Hematopoietic multipotent progenitor cell treated with erythropoietin and hydrocortisone succinate and interleukin-3 and kit ligand, for 8 days (in vitro differentiated cells): ENCODE measurements at regions not wholly inside any gene's neighbourhood (a gene's known extent, or its start where the extent isn't known, plus 50 kb on each side); places are given as distances from the start of the nearest gene placed in this dataset.
"Not testable (repeated sequence)": the region's sequence is repeated elsewhere in the genome, so short reads cannot be mapped to it uniquely, and the experiment has no call there.

Experiments
- DNase-seq: peaks from one replicate; pipeline ENCODE4 v3.0.0-alpha.2; 2015

- DNase-seq = no peak
These were observed 157.9 kb upstream of the NTRK2 start for GRCh38 chr9:84511651-84512050.

- no peak for DNase-seq
These were observed 157.0 kb upstream of the NTRK2 start for GRCh38 chr9:84512493-84512892.

DNA sequence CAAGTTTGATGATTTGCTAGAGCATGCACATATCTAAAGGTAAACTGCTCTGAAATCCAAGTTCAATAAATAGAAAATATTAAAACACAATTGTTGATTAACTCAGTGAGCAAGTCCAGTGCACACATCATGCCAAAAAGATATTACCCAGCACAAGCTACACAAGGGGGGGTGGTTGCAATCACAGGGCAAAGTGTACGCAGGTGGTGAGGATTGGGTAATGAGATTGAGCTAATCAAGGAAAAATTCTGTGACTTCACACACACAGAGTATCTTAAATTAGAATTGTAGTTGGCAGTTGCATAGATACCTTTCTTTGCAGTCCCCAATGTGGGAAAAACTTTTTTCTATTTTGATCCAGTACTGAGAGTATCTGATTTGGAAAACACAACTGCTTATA is 156.1 kb upstream of the NTRK2 start:
- DNase-seq = no peak

- DNase-seq = no peak
These were observed 155.6 kb upstream of the NTRK2 start for GRCh38 chr9:84513979-84514378.

DNA sequence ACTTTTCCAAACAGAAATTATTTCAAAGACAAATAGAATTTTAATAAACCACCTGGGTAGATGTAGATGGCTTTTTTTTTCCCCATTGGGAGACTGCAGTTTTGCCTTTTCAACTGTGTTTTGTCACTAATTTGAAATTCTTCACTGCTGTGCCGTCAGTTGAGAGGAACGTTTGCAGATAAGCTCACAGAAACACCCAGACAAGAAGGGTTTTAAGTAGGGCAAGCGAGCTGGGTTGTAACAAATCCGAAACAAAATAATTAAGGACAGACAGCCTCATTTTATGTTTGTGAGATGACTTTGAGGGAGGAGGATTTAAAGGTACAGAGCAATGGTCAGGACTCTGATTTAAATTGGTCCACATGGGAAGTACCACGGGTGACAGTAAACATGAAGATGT is 155.1 kb upstream of the NTRK2 start:
- DNase-seq = no peak

DNA sequence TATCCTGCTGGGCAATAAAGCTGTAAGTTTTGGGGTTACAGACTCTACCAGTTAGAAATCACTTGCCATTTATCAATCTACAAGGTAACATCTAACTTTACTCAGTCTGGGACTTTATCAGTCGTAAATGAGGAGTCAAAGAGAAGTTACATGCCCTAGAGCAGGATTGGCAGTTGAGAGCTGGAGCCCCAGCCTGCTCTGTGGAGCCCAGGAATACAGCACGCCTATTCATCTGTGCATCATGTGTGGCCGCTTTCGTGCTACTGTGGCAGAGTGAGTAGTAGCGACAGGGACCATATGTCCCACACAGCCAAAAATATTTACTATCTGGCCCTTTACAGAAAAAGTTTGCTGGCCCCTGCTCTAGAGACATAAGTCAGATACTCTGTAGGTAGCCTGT is 152.5 kb upstream of the NTRK2 start:
- DNase-seq = no peak

DNA sequence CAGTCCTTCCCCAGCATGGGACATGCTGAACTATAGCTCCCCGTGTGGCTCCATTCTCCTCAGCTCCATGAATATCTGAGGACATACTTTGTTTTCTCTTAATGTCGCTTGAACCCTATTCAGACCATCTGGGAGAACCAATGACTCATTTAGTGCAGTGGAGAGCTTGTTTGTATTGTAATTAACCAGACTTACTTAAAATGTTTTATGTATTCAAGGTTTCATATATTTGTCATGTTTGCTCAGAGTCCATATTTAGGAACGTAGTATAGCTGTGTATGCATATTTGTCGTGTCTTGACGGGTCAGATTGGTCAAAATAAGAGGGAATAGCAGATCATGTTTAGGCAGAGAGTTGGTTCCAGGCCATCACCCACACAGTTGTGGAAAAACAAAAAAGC is 150.1 kb upstream of the NTRK2 start:
- DNase-seq = no peak

GRCh38 chr9:84521208-84521607 is 148.3 kb upstream of the NTRK2 start:
- DNase-seq = no peak

DNA sequence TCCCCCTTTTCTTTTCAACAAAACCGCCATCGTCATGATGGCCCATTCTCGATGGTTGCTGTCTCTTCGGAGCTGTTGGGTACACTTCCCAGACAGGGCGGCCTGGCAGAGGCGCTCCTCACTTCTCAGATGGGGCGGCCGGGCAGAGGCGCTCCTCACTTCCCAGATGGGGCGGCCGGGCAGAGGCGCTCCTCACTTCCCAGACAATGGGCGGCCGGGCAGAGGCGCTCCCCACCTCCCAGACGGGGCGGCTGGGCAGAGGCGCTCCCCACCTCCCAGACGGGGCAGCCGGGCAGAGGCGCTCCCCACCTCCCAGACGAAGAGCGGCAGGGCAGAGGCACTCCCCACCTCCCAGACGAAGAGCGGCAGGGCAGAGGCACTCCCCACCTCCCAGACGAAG is 143.3 kb upstream of the NTRK2 start:
- DNase-seq = not testable (repeated sequence)

DNA sequence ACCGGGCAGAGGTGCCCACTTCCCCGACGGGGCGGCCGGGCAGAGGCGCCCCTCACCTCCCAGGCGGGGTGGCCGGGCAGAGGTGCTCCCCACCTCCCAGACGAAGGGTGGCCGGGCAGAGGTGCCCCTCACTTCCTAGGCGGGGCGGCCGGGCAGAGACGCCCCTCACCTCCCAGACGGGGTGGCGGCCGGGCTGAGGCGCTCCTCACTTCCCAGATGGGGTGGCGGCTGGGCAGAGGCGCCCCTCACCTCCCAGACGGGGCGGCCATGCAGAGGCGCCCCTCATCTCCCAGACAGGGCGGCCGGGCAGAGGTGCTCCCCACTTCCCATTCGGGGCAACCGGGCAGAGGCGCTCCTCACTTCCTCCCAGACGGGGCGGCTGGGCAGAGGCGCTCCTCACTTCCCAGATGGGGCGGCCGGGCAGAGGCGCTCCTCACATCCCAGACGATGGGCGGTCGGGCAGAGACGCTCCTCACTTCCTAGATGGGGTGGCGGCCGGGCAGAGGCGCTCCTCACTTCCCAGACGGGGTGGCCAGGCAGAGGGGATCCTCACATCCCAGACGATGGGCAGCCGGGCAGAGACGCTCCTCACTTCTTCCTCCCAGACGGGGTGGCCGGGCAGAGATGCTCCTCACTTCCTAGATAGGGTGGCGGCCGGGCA is 142.3 kb upstream of the NTRK2 start:
- DNase-seq = not testable (repeated sequence)

- not testable (repeated sequence) for DNase-seq
These were observed 133.6 kb upstream of the NTRK2 start for GRCh38 chr9:84535973-84536372.

DNA sequence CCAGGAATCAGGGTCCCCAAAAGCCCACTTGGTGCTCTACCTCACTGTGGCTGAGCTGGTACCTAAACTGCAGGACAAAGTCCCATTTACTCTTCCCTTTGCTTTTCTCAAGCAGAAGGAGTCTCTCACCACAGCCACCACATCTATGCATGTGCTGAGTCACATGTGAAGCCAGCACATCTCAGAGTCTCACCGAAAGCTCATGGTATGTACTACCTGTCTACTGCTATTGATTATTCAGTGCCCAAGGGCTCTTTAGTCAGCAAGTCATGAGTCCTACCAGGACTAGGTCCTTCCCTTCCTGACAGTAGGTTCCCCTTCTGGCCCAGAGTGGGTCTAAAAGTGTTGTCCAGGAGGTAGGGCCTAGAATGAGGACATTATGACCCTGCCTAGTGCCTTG is 130.7 kb upstream of the NTRK2 start:
- no peak for DNase-seq

DNA sequence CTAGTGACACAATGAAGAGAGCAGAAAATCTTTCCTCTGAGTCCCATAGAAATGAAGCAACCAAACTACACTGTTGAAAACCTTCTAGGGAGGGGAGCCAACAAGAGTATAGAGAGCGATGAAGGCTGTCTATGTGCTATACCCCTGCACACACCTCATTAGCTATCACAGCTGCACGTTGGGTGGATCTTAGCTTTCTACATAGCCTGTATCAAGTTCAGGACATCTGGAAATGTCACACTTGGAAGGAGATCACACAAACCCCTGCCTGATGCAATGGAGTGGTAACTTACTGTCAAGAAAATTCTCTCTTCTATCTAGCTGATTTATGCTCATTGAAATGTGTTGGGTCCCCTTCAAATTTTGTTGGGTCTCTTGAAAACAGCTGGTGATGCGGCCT is 127.0 kb upstream of the NTRK2 start:
- DNase-seq = no peak

DNA sequence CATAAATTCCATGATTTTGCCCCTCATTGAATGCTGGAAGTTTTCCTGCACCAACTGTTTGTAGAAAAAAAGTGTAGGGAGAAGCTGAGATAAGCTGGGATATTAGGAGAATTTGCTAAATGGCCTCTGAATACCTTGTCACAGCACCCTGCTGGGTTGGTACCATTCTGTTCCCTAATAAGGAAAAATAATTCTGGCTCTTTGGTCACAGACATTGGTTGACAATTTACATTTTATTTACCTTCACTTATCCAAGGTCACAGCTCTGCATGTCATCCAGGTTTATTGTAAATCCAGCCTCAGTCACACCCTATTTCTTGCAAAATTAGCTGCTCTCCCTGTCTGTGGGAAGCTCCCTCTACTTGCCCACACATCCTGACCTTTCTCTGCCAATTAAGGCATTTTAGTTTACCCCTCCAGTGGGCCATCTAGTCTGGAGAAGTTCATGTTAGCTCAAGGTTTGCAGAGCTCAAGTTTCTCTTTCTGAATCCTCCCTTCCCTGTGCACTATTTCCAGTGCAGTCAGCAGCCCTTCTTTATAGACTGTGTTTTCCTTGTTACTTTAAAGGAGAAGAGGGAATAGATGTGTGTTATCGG is 115.4 kb upstream of the NTRK2 start:
- no peak for DNase-seq

DNA sequence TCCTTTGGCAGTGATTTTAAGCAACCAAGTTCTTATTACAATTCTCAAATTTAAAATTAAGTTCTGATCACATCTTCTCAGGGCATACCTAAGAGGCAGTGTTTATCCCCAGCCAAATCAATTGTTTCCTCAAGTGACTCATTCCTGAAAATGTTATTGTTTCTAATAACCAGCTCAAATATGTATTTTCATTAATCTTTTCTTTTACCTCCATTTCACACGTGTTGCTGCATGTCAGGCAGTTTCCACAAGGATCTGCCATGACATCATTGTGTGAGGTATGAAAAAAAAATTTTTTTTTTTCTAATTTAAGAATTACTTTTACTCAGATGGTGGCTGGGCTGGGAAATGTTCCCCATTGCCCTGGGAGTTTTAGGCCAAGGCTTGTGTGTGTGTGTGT is 113.0 kb upstream of the NTRK2 start:
- DNase-seq = no peak

GRCh38 chr9:84557751-84558150 is 111.8 kb upstream of the NTRK2 start:
- no peak for DNase-seq

DNA sequence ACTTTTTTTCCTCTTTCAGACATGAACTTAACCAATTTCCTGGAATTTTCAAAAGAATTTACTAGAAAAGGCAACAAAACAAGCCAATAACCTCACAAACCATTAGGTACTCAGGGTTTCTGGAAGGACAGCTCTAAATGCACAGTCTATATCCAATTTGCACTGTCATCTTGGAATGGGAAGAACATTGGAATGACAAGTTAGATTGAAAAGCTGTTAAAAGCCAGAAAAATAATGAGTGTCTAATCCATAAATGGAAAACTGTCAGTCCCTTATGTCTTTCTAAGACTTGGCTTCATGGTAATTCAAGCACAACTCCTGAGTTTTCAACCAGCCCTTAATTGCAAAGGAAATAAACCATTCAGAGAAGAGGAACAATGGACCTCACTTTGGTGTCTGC is 105.8 kb upstream of the NTRK2 start:
- DNase-seq = no peak

GRCh38 chr9:84567805-84568204 is 101.7 kb upstream of the NTRK2 start:
- DNase-seq = no peak

- DNase-seq = no peak
These were observed 98.9 kb upstream of the NTRK2 start for GRCh38 chr9:84570482-84571154.

DNA sequence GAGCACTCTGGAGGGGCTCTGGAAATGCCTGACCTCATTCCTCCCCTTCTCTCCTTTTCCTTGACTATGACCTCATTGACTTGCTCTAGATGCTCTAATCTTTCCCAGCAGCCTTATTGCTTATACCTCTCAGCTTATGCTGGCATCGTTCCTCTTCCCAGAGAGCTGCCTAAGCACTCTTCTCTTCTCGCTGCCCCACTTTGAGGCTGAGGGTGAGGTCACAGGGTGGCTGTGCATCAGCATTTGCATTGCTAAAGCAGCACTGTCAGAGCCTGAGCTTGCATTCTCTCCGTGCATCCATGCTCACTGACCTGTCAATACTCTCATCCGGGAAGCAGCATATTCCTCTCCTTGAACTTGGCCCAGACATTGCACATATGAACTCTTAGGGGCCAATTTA is 96.4 kb upstream of the NTRK2 start:
- no peak for DNase-seq

DNA sequence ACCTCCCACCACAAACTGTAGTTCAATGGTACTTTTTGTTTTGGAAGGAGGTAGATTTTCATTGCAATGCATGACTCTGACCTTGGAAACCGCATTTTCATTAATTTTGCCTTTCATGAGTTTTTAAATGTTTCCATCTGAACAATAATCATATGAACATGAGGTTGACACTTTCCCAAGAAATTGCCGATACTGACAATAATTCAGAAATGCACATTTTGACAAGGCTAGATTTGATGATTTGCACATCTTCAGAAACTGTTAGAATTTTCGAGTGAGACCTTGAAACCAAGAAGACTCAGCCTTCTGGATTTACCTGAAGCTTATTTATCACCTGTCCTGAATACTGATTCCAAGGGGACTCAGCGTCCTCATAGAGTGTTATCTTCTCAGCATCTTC is 93.8 kb upstream of the NTRK2 start:
- no peak for DNase-seq

GRCh38 chr9:84583866-84584265 is 85.7 kb upstream of the NTRK2 start:
- DNase-seq = no peak

- DNase-seq = no peak
These were observed 82.9 kb upstream of the NTRK2 start for GRCh38 chr9:84586662-84587061.

- no peak for DNase-seq
These were observed 82.4 kb upstream of the NTRK2 start for GRCh38 chr9:84587153-84587552.

GRCh38 chr9:84589542-84589941 is 80.0 kb upstream of the NTRK2 start:
- DNase-seq = no peak
